BE2C (cell line): ENCODE measurements at regions not wholly inside any gene's neighbourhood (a gene's known extent, or its start where the extent isn't known, plus 50 kb on each side); places are given as distances from the start of the nearest gene placed in this dataset.
A peak's percentile ranks its signal among the peaks of the same experiment; 100 is the strongest.

ENCODE experiments used
- DNase-seq: peaks from one replicate; pipeline ENCODE4 v3.0.0-alpha.2; 2020
- H3K27me3 ChIP-seq: fragments of 250-450 bp; sonication (Bioruptor Pico); 2 replicates; pipeline ENCODE4 v1.5.1; 2020; ENCODE audit warnings: mild to moderate bottlenecking
- H3K36me3 ChIP-seq: fragments of 250-450 bp; sonication (Bioruptor Pico); 2 replicates; pipeline ENCODE4 v1.5.1; 2020; ENCODE audit warnings: mild to moderate bottlenecking
- H3K4me1 ChIP-seq: fragments of 250-450 bp; sonication (Bioruptor Pico); 2 replicates; pipeline ENCODE4 v1.5.1; 2020
- H3K4me3 ChIP-seq: 2 replicates; pipeline ENCODE4 v1.5.1; 2011; ENCODE audit warnings: low read depth, low read length
- H3K9me3 ChIP-seq: fragments of 250-450 bp; sonication (Bioruptor Pico); 2 replicates; pipeline ENCODE4 v1.5.1; 2020
- TF ChIP-seq, protein P1 (sequence below): IDR thresholded peaks from 2 replicates; pipeline ENCODE4 v1.5.1; 2012; ENCODE audit warnings: mild to moderate bottlenecking, low read depth, low read length

DNA sequence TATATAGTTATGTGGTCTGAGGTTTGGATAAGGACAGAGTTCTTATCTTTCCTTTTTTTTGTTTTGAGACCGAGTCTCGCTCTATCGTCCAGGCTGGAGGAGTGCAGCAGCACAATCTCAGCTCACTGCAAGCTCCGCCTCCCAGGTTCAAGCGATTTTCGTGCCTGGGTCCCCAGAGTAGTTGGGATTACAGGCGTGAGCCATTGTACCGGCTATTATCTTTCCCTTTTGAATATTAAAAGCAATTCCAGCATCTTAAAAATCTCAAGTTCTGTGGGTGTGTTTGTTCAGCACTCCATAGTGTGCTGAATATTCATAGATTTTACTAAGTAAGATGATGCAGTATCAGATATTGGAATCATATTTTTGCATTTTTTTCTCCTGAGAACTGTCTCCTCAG, 404.4 kb upstream of the RGS6 start:
- Histone ChIP-seq H3K4me3 (no peak overlapping the region), H3K9me3 (no peaks in the 10 kb centered on the region; the same call in 1 of the 2 replicates), H3K27me3 (no peaks in the 10 kb centered on the region), H3K36me3 (no peaks in the 10 kb centered on the region), H3K4me1 (peaks cover 12% of the 10 kb centered on the region)
- TF ChIP-seq, protein P1, sequence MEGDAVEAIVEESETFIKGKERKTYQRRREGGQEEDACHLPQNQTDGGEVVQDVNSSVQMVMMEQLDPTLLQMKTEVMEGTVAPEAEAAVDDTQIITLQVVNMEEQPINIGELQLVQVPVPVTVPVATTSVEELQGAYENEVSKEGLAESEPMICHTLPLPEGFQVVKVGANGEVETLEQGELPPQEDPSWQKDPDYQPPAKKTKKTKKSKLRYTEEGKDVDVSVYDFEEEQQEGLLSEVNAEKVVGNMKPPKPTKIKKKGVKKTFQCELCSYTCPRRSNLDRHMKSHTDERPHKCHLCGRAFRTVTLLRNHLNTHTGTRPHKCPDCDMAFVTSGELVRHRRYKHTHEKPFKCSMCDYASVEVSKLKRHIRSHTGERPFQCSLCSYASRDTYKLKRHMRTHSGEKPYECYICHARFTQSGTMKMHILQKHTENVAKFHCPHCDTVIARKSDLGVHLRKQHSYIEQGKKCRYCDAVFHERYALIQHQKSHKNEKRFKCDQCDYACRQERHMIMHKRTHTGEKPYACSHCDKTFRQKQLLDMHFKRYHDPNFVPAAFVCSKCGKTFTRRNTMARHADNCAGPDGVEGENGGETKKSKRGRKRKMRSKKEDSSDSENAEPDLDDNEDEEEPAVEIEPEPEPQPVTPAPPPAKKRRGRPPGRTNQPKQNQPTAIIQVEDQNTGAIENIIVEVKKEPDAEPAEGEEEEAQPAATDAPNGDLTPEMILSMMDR: no peak
- DNase-seq: no peak

DNA sequence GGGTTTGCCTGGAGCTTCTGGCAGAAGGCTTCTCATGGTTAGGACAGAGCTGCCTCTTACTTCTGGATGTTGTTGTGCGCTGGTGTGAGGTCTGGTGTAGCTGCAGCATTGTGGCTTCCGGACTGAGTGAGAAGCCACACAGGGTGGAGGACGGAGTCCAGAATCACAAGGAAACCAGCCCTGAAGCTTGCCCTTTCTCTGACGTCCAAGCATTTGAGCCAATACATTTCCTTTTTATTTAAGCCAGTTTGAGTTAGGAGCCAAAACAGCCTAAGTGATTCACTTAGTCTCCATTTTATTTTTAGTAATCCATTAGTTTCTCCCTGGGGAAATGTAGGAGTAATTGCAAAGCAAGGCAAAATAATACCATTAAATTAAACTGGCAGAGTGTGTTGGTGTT, 402.4 kb upstream of the RGS6 start:
- Histone ChIP-seq H3K4me3 (peak overlapping the region; percentile 10), H3K9me3 (no peaks in the 10 kb centered on the region; the same call in 1 of the 2 replicates), H3K36me3 (no peaks in the 10 kb centered on the region), H3K4me1 (peaks cover 12% of the 10 kb centered on the region), H3K27me3 (no peaks in the 10 kb centered on the region)
- DNase-seq: peak; percentile 66
- TF ChIP-seq, protein P1: no peak

DNA sequence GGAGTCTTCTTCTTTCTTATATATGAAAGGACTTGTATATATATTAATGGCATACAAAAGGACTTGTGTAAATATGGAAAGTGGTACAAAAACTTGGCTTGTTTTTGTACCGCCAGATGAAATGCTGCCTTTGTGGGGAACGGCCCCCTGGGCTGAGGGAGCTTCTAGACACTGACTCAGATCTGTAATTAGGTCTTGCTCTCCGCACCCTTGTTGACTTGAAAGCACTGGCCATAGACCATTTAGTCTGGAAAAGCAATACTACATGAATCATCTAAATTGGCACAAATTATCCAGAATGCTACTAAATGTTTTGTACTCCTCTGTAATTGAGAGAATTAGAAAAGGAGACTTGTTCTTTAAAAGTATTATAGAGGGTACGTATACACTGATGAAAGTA, 399.9 kb upstream of the RGS6 start:
- H3K36me3 ChIP-seq: no peaks in the 10 kb centered on the region
- H3K9me3 ChIP-seq: no peaks in the 10 kb centered on the region
- peaks cover 12% of the 10 kb centered on the region for H3K4me1 ChIP-seq
- H3K4me3 ChIP-seq: no peak overlapping the region
- no peak for DNase-seq
- H3K27me3 ChIP-seq: no peaks in the 10 kb centered on the region
- TF ChIP-seq, protein P1: no peak

DNA sequence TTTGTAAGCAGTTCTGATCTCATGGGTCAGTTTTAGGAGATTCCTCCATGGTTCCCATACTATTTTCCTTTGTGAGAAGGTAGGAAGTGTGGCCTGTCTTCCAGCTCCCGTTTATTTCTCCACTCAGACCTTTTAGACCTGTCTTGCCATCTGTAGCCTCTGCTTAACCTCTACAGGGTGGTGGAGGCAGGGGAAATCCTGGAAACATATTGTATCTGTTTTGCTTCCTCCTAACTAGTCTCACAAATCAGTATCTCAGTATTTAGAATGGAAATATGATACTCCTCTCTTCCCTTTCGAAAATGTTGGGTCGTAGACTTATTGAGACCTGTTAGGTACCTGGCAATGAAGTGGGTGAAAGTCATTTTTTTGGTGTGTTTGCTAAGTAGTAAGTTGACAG, 399.4 kb upstream of the RGS6 start:
- DNase-seq: no peak
- no peak overlapping the region for H3K4me3 ChIP-seq

DNA sequence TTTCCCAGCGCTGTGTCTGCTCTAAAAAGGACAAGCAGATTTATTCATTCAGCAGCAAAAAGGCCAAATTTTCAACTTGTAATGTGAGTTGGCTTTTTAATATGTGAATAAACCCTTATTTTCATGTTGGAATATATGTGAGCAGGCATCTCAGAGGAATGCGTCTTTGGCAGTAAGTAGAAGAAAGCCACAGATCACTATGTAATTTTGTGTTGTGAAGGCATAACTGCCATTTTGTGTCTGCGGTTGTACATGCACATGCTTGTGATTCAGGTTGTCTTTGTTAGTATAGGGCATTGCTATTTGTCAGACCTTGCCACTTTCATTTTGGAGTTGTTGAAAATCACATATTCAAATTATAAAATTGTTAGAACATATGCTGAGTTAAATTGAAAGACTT, 398.8 kb upstream of the RGS6 start:
- peaks cover 14% of the 10 kb centered on the region for H3K4me1 ChIP-seq
- H3K27me3 ChIP-seq: no peaks in the 10 kb centered on the region
- TF ChIP-seq, protein P1: no peak
- no peaks in the 10 kb centered on the region for H3K9me3 ChIP-seq
- DNase-seq: no peak
- H3K36me3 ChIP-seq: no peaks in the 10 kb centered on the region
- no peak overlapping the region for H3K4me3 ChIP-seq

More for the DNA sequence above, 399.4 kb upstream of the RGS6 start:
- no peaks in the 10 kb centered on the region for H3K9me3 ChIP-seq
- H3K36me3 ChIP-seq: no peaks in the 10 kb centered on the region
- H3K4me1 ChIP-seq: peaks cover 12% of the 10 kb centered on the region
- TF ChIP-seq, protein P1: no peak
- no peaks in the 10 kb centered on the region for H3K27me3 ChIP-seq

DNA sequence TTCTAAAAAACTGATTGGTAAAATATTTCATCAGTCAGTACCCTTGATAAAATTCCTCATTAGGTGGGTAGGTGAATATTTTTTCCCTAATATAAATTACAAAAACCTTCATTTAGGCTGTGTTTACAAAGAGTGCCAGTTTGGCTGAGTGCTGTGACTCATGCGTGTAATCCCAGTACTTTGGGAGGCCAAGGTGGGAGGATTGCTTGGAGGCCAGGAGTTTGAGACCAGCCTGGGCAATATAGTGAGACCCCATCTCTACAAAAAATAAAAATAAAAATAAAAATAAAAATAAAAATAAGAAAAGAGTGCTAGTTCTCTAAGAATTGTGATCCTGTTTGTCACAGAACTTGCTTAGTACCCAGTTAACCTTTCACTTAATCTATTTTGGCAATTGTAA, 398.4 kb upstream of the RGS6 start:
- Histone ChIP-seq H3K4me3 (no peak overlapping the region), H3K27me3 (no peaks in the 10 kb centered on the region), H3K36me3 (no peaks in the 10 kb centered on the region), H3K9me3 (no peaks in the 10 kb centered on the region), H3K4me1 (peaks cover 18% of the 10 kb centered on the region)
- TF ChIP-seq, protein P1: no peak
- DNase-seq: no peak
